ENCODE measurements at regions not wholly inside any gene's neighbourhood (a gene's known extent, or its start where the extent isn't known, plus 50 kb on each side); places are given as distances from the start of the nearest gene placed in this dataset.

GRCh38 chr6:84415517-84415916 lies 188.1 kb upstream of the CEP162 start:
- in situ Hi-C loops (cut with MboI; ENCODE audit: low sequenced_read_pairs, unreplicated experiment), result loop anchor here (25.0 kb wide), 1 partner anchor 897 kb away; no protein-coding TSS in a partner anchor
- no peak for TF ChIP-seq CTCF (IDR thresholded peaks at IDR 0.05; ENCODE audit: borderline replicate concordance, control extremely low read depth, extremely low read depth, insufficient read depth, missing control alignments)
- DNase-seq (ENCODE audit: low spot score), result no peak

- DNase-seq (ENCODE audit: low spot score), result no peak
Measured at GRCh38 chr6:84415068-84415467, 187.6 kb upstream of the CEP162 start.

GRCh38 chr6:84414531-84414930 lies 187.1 kb upstream of the CEP162 start:
- no peak for DNase-seq (ENCODE audit: low spot score)
- in situ Hi-C loops (cut with MboI; ENCODE audit: low sequenced_read_pairs, unreplicated experiment), result loop anchor here (25.0 kb wide), 1 partner anchor 898 kb away; no protein-coding TSS in a partner anchor
- TF ChIP-seq CTCF (IDR thresholded peaks at IDR 0.05; ENCODE audit: borderline replicate concordance, control extremely low read depth, extremely low read depth, insufficient read depth, missing control alignments), result no peak

More at GRCh38 chr6:84415068-84415467, 187.6 kb upstream of the CEP162 start:
- in situ Hi-C loops (cut with MboI; ENCODE audit: low sequenced_read_pairs, unreplicated experiment), result loop anchor here (25.0 kb wide), 1 partner anchor 897 kb away; no protein-coding TSS in a partner anchor
- TF ChIP-seq CTCF (IDR thresholded peaks at IDR 0.05; ENCODE audit: borderline replicate concordance, control extremely low read depth, extremely low read depth, insufficient read depth, missing control alignments), result no peak

GRCh38 chr6:84411060-84411629 lies 183.7 kb upstream of the CEP162 start:
- no peak for TF ChIP-seq CTCF (IDR thresholded peaks at IDR 0.05; ENCODE audit: borderline replicate concordance, control extremely low read depth, extremely low read depth, insufficient read depth, missing control alignments)
- DNase-seq (ENCODE audit: low spot score), result no peak

GRCh38 chr6:84409911-84410310 lies 182.5 kb upstream of the CEP162 start:
- in situ Hi-C loops (cut with MboI; ENCODE audit: low sequenced_read_pairs, unreplicated experiment), result loop anchor here (25.0 kb wide), 1 partner anchor 902 kb away; no protein-coding TSS in a partner anchor
- TF ChIP-seq CTCF (IDR thresholded peaks at IDR 0.05; ENCODE audit: borderline replicate concordance, control extremely low read depth, extremely low read depth, insufficient read depth, missing control alignments), result no peak

More at GRCh38 chr6:84411060-84411629, 183.7 kb upstream of the CEP162 start:
- in situ Hi-C loops (cut with MboI; ENCODE audit: low sequenced_read_pairs, unreplicated experiment), result loop anchor here (25.0 kb wide), 1 partner anchor 901 kb away; no protein-coding TSS in a partner anchor

GRCh38 chr6:84408028-84408427 lies 180.6 kb upstream of the CEP162 start:
- no peak for TF ChIP-seq CTCF (IDR thresholded peaks at IDR 0.05; ENCODE audit: borderline replicate concordance, control extremely low read depth, extremely low read depth, insufficient read depth, missing control alignments)
- in situ Hi-C loops (cut with MboI; ENCODE audit: low sequenced_read_pairs, unreplicated experiment), result loop anchor here (25.0 kb wide), 1 partner anchor 904 kb away; no protein-coding TSS in a partner anchor

More at GRCh38 chr6:84409911-84410310, 182.5 kb upstream of the CEP162 start:
- no peak for DNase-seq (ENCODE audit: low spot score)

More at GRCh38 chr6:84408028-84408427, 180.6 kb upstream of the CEP162 start:
- no peak for DNase-seq (ENCODE audit: low spot score)
